AG10803 (cell line): ENCODE measurements at regions not wholly inside any gene's neighbourhood (a gene's known extent, or its start where the extent isn't known, plus 50 kb on each side); places are given as distances from the start of the nearest gene placed in this dataset.

Experiments
- DNase-seq: peaks from one replicate; pipeline ENCODE4 v3.0.0; 2010; ENCODE audit warnings: low read depth
- H3K4me3 ChIP-seq: 2 replicates; pipeline ENCODE4 v1.5.1; 2011; ENCODE audit warnings: mild to moderate bottlenecking, low read length, control low read depth
- CTCF ChIP-seq: conservative IDR thresholded peaks from 2 replicates; pipeline ENCODE4 v1.5.1; 2011; ENCODE audit warnings: mild to moderate bottlenecking, low read length, control low read depth, inconsistent platforms

DNA sequence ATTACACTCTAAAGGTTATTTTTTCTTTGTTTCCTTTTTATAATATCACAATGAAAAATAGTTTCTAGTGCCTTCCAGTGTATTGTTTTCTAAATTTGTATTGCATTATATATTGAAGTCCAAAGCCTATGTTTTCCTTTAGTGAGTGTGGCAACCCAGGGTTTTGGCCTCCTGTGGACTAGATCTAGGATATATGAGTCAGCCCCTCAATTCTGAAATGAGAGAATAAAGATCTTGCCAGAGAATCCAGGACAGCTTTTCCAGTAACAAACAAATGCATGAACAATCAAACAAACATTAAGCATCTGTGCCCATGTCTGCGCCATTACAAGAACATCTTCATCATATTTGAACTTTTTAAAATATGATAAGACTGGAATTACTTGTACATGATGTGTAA lies 70.7 kb upstream of the SSTR1 start:
- TF ChIP-seq CTCF, result no peak
- H3K4me3 ChIP-seq, result no peak overlapping the region
- DNase-seq, result peak; percentile 50

DNA sequence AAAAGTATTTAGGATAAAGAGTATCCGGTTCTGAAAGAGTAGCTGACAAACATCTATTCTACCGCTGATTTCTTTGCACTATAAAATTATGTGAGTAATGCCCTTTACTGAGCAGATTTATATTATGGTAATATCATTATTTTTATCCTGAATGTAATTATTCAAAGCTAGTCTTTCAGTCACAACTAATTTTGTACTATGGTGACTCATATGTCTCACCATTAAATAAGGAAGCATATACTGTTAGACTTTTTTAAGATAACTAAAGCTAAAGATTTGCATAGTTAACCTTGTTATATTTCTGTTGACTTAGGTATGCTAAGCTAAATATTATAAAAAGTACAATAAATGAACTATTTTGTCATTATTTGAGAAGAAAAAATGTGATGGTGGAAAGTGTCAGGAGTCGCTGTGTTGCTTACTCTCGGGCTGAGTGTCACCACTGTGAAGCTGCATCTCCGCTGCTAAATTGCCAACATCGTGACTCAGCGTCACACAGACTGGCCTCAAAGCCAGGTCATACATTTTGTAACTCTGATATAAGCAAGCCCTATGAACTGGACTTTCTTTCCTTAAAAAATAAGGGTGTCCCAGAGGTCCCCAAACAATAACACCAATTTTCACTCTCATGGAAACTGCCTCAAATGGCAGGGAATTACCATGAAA lies 69.1 kb upstream of the SSTR1 start:
- H3K4me3 ChIP-seq, result no peak overlapping the region
- no peak for TF ChIP-seq CTCF
- DNase-seq, result no peak

DNA sequence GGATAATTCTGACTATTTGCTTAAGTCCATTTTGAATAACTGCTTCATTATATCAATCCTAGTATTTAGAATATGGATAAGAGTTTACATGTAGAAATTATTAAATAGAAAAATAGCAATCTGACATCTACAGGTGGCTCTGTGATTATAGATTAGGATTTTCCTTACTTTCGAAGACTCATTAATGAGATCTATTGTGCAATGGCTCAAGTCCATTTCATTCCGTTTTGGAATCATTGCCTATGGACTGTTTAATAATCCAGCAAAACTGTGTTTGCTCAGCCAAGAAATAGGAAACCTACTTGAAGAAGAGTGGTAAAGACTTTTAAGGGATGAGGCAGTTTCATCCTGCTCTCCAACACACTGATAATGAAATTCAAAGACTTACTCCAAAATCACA lies 67.8 kb upstream of the SSTR1 start:
- TF ChIP-seq CTCF, result no peak
- no peak for DNase-seq
- no peak overlapping the region for H3K4me3 ChIP-seq

DNA sequence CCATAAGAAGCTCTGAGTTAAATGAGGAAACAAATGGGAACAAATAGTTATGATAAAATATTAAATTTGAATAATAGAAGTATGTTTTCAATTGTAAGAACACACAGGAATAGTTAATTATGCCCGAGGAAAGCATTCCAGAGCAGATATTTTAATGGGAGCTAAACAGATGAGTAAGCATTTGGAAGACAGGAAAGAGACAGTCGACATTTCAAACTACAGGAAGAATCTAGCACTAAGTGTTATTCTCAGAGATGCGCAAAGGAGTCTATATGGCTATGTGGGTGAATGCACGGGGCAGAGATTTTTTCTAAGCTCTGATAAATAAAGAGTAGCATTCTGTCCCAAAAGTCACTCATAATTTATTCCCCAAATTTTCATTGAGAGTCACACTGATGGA lies 64.5 kb upstream of the SSTR1 start:
- DNase-seq, result peak; percentile 67
- peak overlapping the region; percentile 37 for H3K4me3 ChIP-seq
- no peak for TF ChIP-seq CTCF

- no peak for TF ChIP-seq CTCF
- DNase-seq, result peak; percentile 89
- H3K4me3 ChIP-seq, result peak overlapping the region; percentile 37
These were observed 63.8 kb upstream of the SSTR1 start for GRCh38 chr14:38143659-38144505.

DNA sequence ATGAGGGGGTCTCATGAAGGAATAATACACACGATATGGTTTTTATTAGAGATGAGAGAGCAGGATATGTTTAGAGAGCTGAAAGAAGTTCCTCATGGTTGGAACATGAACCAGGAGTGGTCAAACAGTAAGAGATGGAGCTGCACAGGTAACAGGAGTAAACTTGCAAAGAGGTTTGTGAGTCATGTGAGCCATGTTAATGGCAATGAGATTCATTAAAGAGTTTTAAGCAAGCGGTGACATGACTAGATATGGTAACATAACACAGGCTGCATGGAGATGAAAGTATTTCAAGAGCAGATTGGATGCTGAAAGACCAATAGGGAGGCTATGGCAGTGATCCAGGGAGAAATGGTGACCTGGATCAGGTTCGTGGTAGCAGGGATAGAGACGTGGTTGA lies 62.6 kb upstream of the SSTR1 start:
- no peak for TF ChIP-seq CTCF
- H3K4me3 ChIP-seq, result no peak overlapping the region
- DNase-seq, result no peak

GRCh38 chr14:38150075-38150474 lies 57.6 kb upstream of the SSTR1 start:
- DNase-seq, result no peak
- no peak overlapping the region for H3K4me3 ChIP-seq
- no peak; the same call in 1 of the 2 replicates for TF ChIP-seq CTCF
